ENCODE measurements at regions not wholly inside any gene's neighbourhood (a gene's known extent, or its start where the extent isn't known, plus 50 kb on each side); places are given as distances from the start of the nearest gene placed in this dataset.

- TF ChIP-seq CTCF (conservative IDR thresholded peaks at IDR 0.05; ENCODE audit: low read length) (no peak), EZH2phosphoT487 (IDR thresholded peaks at IDR 0.05; ENCODE audit: borderline replicate concordance) (no peak)
These were observed 156.2 kb downstream of the BRD1 start for GRCh38 chr22:49671331-49672013.
